ENCODE measurements at regions not wholly inside any gene's neighbourhood (a gene's known extent, or its start where the extent isn't known, plus 50 kb on each side); places are given as distances from the start of the nearest gene placed in this dataset.

DNA sequence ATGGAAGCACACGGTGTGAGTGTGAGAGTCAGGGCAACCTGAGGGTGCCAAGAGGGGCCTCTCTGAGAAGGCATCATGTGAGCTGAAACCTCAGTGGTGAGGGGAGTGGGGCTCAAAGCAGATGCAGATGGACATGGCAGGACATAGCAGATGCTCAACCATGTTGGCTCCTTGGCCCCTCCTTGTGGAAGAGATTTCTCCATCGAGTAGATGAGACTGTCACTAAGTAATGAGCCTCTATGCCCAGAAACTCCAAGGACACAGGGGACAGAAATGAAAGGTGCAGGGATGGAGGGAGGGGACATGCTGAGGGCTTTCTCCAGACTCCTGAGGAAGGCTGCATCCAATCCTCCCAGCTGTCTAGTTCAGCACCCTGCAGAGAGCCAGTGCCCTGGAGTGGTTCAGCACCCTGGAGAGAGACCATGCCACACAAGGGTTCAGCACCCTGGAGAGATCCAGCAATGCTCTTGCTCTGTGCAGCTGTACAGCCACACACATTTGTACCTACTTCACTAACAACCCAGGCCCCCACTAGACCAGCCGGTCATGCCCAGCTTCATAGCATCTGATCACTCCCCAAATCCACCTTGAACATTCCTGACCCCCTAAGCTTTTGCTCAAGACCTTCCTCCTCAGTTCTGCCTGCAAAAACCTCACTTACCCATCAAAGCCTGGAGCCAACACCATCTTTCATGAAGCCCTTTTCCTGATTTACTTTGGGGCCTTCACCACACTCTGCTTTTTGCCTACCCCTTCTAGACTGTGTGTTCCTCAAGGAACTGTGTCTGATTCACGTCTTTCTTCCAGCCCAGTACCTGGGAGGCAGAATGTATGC, 252.0 kb downstream of the CTTN start:
- peak; percentile 67 for DNase-seq (ENCODE audit: low spot score)

DNA sequence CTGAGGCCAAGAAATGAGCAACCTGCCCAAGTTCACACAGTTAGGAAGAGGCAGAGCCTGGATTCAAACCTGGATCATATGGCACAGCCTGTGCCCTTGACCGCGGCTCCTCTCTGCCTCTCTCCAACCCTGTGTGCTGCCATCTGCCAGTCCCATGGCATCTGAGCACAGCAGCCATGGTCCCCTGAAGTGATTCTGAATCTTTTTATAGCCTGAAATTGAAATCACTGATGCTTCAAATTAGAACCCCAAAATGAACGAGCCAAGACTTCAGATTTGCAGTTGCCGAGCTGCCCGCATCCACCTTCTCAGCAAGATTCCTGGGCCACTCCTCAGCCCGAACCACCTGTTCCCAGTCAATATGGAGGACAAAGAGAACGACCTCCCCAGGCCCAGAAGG, 252.7 kb downstream of the CTTN start:
- DNase-seq (ENCODE audit: low spot score): no peak

DNA sequence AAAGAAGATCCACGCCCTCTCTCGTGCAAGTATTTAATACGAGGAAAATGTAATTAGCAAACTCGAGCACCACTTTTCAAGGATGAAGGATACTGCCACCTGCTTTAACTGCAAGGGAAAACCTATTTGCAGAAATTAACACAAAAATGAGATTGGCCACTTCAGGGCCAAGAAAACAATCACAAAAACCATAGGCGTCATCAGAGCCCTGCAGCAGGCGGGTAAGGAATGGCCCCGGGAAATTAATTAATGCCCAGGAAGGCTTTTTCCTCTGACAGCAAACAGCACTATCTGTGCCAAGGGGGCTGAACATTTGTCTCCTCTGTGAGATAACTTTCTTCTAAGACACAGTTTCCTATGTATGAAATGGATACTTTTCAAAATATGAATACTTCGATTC, 255.7 kb downstream of the CTTN start:
- no peak for DNase-seq (ENCODE audit: low spot score)

DNA sequence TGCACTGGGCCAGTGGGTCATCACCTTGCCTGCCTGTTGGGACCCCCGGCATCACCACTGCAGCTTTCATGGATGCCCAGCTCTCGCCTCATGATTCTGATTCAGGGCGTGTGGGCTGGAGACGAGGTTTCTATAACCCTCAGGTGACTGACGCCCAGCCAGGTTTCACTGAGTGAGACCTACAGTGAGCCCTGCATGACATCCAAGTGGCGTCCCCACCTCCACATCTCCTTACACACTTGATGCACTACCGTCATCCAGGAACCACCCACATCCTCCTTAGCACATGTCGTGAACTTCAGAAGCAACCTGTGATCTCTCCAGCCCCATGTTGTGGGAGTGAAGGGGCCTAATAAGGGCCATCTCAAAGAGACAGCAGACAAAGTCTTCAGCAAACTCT, 257.5 kb downstream of the CTTN start:
- DNase-seq (ENCODE audit: low spot score): no peak

DNA sequence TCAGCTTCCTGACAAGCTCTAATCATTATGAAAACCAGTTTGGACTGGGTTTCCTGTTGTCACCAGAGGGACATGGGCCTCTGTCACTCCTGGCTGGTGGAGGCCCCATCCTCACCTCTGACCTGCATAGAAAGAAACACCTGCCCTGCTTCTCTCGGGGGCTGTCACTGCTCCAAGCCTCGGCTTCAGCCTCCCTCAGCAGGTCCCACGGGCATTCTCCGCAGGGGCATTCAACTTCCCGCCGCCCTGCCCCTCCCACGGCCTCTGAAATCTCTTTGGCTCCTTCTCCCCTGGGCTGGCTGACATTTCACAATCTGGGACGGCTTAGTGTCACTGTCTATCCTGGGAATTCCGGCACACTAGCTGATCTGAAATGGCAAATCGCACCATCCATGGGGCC, 257.9 kb downstream of the CTTN start:
- no peak for DNase-seq (ENCODE audit: low spot score)

DNA sequence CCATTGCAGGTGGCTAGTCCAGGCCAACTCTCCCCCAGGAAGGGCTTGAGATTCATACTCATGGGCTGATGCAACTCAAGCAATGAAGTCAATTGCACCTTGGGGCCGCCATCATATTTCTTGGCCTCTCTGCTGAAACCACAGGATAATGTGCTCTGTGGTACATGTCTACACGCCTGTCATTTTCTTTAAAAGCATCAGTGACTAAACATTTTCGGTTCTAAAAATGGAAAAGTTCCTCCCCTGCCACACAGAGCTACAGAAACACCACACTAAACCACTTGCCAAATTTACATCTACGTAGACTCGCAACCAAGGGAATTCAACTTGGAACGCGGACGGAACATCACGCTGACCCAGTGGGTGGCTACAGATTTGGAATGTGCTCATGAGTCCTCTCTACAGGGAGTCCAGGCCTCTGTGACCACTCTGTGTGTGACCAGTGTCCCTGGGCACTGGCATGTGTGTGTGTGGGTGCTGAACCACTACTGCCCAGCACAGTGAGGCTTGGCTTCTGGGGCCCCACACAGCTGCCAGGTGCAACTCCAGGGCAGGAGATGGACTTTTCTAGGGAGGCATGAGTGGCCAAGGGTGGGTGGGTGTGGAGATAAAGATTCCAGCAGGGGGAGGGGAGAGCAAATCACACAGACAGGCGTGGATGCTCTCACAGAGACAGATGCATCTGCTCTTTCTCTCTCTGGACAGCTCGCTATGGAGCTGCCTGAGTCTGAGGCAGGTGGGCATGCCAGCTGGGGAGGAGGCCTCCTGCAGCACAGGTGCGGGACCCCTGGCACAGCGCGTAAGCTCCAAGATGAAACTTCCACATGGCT, 261.9 kb downstream of the CTTN start:
- DNase-seq (ENCODE audit: low spot score): no peak

DNA sequence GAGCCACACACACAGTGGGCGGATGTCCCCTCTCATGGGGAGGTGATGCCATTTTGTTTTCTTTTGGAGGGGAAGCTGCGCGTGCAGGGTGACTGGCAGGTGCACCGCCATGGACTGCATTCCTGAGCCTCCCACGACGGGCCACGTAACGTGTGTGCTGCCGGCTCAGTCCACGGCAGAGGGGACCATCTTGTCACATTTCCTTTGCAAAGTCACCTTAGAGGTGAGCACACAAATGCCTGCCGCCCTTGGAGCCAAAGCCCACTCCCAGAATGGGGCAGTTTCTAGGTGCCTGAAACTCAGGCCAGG, 262.5 kb downstream of the CTTN start:
- DNase-seq (ENCODE audit: low spot score): no peak

DNA sequence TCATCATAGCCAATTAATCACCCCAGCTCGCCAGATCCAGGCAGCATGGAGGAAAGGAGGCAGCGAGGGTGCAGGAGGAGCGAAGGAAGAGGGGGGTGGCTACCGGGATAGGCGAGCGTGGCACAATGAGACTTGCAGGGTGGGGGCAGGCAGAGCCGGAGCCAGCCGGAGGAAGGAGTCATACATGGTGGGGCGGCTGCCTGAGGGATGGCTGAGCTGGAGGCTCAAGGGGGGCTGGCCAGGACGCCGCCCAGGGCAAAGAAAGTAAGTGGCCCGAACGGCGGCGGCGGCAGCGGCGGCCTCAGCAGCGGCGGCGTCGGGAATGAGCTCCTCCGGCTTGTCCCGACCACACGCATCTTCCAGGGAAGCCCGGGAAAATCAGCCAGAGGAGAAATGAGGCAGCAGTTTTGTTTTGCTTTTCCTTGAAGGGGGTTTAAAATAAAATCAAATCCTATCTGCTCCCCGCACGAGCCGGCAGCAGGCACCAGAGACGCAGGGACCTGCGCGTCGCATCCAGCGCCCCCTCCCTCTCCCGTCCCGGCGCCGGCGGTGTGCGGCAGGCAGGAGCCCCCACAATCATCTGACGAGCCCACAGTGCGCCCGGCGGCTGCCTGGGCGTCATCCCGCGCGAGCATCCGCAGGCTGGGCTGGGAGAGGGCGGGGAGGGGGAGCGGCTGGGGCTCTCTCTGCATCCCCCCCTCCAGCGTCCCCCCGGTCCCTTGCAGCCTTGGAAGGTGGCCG, 263.6 kb downstream of the CTTN start:
- DNase-seq (ENCODE audit: low spot score): no peak

DNA sequence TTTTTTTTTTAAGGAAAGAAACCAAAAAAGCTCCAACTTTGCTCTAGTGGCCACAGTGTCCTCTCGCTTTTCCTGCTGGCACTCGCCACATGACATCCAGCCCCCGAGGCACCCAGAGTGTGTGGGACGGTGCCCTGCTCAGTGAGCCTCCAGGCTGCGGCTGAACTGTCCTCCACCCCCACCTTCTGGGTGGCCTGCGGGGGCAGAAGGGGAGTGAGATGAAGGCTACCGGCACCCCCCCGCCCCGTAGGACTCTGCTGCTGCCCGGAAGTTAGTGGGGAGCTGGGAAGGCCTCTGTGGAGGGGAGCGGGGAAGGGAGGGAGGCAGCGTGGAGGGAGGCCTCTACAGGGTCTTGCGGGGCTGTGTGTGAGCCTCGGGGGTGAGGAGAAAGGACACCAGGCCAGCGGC, 264.4 kb downstream of the CTTN start:
- no peak for DNase-seq (ENCODE audit: low spot score)

DNA sequence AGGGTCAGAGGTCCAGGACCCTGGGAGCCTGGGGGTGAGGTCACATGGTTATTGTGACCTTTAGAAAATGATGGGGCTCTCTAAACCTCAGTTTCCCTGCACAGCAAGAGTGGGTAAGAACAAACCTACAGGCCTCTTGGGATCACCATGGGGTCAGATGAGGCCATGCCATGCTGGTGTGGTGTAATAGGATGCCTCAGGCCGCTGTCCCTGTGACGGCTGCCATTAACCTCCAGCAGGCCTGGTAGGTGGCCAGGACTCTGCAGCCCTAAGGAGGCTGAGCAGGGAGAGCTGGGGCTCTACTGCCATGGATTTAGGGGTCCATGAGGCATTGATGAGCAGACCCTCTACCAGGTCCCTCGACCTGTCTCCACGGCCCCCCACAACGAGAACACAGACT, 265.5 kb downstream of the CTTN start:
- DNase-seq (ENCODE audit: low spot score): no peak

DNA sequence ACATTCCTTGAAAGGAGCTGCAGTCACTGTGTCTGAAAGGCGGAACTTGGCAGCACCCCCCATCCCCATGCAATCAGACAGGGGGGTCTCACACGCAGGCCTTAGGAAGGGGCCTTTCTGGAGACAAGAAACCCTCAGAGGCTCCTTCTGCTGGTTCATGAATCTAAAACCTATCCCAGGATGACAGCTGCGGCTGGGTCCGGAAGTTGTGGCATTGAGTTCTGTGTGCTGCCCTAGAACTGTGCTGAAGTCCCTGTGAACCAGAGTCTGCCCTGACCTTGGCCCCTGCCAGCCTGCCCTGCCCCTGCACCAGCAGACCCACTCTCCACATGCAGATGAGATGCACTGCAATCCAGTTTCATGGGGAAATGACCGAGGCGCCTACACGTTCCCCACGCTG, 268.0 kb downstream of the CTTN start:
- no peak for DNase-seq (ENCODE audit: low spot score)

DNA sequence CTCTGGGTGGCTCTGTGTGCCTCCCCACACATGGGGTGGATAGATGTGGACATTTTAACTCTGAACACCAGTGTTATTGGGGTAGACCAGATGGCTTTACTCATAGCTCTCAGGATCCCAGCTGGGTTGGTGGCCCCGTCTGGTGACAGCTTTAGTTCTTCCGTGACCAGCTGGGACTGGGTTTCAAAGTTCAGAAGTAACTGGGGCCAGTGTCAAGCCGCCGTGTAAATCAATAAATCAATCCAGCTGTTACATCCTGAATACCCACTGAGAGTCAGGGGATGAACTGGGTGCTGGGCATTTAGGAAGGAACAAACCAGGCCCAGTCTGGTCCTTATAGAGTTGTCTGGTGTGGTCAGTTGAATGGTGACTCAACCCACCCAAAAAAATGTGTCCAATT, 269.4 kb downstream of the CTTN start:
- no peak for DNase-seq (ENCODE audit: low spot score)

DNA sequence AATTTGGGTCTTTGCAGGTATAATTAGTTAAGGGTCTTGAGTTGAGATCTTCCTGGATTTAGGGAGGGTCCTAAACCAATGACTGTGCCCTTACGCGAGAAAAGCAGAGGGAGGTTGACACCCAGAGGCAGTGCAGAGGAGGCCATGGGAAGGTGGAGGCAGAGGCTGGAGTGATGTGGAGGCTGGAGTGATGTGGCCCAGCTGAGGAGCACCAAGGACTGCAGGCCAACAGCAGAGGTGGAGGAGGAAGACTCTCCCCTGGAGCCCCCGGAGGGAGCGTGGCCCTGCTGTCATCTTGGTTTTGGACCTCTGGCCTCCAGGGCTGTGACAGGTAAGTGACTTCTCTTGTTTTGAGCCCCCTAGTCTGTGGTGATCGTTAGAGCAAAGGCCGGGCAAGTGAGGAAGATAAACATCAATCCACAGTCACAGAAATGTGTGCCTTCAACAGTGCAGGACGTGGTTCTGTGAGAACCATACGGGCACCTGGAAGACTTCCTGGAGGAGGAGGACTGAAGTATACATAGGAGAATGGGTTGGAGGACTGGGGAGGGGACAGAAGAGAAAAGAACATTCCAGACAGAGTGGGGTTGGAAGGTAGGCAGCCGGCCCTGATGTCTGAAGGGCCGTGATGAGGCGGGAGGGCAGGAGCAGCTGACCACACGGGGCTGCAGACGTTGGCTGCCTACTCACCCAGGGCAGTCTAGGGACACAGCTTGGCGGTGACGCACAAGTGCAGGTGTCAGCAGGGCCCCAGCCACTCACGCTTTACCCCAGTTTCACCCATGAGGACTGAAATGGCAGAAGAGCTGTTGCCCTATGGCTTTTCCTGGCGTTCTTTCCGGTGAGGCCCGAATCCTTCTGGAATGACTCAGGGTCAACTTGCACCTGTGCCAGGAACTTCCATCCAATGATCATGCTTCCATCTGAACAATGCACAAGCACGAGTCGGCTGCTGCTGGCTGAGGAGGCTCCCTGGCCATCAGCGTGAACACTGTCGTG, 270.2 kb downstream of the CTTN start:
- peak; percentile 55 for DNase-seq (ENCODE audit: low spot score)

DNA sequence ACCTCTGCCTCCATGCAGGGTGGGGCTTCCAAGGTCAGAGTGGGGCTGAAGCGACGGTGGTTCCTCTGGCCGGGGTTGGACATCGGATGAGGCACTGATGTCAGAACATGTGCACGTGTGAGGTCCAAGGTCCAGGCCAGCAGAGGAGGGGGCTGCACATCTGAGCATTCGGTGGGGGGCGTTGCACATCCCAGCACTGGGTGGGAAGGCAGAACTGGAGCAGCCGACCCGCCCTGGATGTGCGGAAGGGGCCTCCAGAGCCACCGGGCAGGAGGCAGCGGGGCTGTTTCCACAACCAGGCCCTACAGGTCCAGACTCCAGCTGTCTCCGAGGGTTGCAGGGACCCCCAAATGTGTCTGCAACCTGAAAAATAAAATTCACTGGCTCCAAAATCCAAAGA, 271.0 kb downstream of the CTTN start:
- no peak for DNase-seq (ENCODE audit: low spot score)

DNA sequence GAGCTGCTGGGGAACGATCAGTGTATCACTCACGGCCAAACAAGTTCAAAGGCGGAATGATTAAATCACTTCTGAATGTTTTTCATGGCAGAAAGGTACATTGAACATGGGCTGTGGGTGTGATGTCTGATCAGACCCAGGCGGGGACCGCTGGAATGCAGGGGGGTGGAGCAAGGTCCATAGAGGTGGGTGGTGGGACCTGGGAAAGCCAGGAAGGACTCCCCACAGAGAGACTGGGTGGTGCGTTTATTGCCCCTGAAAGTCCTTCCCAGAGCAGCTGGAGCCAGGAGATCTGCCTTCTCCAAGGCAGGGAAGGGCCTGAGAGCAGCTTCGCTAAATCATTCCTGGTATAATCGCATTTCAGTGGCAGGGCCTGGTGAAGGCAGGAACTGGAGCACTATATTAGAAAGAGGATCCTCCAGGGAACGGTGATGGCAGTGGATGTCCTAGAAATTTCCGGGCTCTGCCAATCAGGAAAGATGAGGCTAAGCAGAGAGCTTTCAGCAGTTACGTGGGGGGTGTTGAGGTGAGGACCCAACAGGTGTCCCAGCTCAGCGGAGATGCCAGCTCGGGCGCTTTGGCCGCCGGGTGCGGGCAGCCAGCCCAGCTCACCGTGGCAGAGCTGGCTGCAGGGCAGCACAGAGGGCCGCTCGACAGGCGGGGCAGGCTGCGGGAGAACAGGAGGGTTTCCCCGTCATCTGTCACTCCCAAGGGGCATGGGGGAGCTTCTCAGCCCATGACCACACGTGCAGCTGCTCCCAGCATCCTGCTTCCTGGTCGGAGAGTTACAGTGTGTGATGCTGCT, 271.7 kb downstream of the CTTN start:
- no peak for DNase-seq (ENCODE audit: low spot score)

DNA sequence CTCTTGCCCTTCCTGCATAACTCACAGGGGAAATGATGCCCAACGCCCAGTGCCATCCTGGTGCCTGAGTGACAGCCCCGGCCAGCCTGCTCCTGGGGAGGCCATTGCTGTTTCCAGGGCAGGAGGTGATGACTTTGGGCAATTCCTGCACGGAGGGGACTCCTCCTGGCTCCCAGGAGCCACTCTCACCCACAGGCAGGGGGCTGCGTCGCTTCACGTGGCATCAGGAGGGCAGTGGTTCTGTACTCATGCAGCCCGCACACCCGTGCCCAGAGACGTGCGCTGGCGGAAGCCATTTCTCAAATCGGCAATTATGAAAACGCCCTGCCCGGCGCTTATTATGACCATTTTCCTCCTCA, 272.3 kb downstream of the CTTN start:
- no peak for DNase-seq (ENCODE audit: low spot score)

DNA sequence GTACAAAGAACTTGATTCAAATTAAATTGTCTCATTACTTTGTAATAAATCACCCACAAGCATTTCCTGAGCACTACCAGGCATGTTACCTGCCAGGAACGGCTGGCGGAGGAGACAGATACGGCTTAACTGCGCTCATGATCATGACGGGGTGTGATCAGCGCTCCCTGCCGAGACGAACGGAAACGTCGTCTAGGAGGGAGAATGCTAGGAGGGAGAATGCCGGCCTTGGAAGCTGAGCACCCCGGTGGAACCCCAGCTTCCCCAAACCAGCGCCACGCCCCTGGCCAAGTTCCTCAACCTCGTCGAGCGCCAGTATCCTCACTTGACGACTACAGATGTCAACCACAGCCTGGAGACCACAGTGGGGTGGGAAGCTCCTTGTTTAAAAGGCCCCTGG, 272.8 kb downstream of the CTTN start:
- no peak for DNase-seq (ENCODE audit: low spot score)

DNA sequence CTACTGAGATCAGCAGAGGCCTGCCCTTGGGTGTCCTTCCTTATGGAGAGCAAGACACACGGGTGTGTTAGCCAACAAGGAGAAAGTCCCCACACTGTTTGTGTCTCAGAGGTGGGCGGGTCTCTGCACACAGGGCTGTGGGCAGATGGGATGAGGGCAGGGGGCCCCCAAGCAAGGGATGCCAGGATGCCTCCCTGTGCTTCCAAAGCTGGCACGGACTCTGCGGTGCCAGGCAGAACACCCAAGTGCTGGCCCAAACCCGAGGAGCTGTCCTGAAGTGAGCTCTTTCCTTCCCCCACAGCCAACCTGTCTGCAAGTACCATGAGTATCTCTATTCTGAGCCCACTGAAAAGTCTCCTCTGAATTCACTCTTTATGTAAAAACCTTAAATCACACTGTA, 273.3 kb downstream of the CTTN start:
- no peak for DNase-seq (ENCODE audit: low spot score)

DNA sequence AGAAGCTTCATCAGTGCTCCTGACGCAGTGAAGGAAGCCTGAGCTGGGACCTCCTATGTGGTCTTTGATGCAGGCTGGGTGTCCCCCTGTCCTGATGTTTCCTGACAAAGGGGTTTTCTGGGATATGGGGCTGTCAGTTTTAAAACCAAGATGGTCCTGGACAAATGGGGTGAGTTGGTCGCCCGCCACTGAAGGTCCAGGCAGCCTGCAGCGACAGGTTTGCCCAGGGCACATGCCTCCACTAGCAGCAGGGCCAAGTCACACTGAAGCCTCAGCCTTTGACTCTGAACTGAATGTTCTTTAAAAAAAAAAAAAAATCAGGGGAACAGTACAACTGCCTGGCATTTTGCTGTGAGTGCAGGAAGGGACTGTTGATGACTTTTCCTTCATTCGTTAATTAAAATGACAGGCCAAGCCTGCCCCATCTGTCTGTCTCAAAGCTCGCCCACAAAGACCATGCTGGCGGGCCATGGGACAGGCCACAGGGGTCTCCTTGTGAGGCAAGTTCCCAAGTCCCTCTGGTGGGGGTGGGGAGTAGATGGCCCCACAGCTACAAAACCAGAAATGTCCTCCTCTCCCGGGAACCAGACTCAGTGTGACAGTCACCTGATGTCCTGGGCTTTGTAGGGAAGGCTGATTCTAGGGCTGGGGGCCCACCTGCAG, 274.8 kb downstream of the CTTN start:
- no peak for DNase-seq (ENCODE audit: low spot score)

DNA sequence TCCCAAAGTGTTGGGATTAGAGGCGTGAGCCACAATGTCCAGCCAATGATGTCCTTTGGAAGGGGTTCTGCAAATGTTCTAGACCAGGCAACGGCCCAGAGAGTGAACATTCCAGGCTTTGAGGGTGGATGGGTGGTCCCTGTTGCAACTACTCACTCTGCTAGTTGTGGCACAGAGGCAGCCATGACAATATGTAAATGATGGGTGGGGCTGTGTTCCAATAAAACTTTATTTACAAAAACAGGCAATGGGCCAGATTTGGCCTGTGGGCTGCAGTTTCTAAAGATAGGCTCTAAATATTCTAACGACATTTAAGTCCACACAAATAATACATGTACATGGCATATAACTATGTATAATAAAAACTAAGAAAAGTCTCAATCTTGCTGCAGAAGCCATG, 276.3 kb downstream of the CTTN start:
- no peak for DNase-seq (ENCODE audit: low spot score)

All from kidney tubule cell (primary cell).